Peyer's patch (tissue), 4 donors: ENCODE measurements at regions not wholly inside any gene's neighbourhood (a gene's known extent, or its start where the extent isn't known, plus 50 kb on each side); places are given as distances from the start of the nearest gene placed in this dataset.

Source experiments
- DNase-seq, 3 donors: peaks; one replicate each; pipeline ENCODE4 v3.0.0-alpha.2; 2017 to 2019
- H3K27ac ChIP-seq, 4 donors: fragments of 200-600 bp; sonication (generic); one replicate each; pipeline ENCODE4 v1.5.1; 2016 to 2019
- H3K27me3 ChIP-seq, 2 donors: fragments of 200-600 bp; sonication (generic); one replicate each; pipeline ENCODE4 v1.5.1; 2019
- H3K36me3 ChIP-seq, 3 donors: fragments of 200-600 bp; sonication (generic); one replicate each; pipeline ENCODE4 v1.5.1; 2016 to 2019
- H3K4me1 ChIP-seq, 4 donors: fragments of 200-600 bp; sonication (generic); one replicate each; pipeline ENCODE4 v1.5.1; 2016 to 2019
- H3K4me3 ChIP-seq, 4 donors: fragments of 200-600 bp; sonication (generic); 1 replicate in 3 of 4; 2 replicates in 1 of 4; pipeline ENCODE4 v1.5.1; 2016 to 2019; ENCODE audit warnings: mild to moderate bottlenecking in 1 of 4
- H3K9me3 ChIP-seq, 4 donors: fragments of 200-600 bp; sonication (generic); one replicate each; pipeline ENCODE4 v1.5.1; 2016 to 2019; ENCODE audit warnings: mild to moderate bottlenecking in 1 of 4
- CTCF ChIP-seq, 6 experiments: fragments of 450-650 bp in 4 of 6; fragments of 200-600 bp in 2 of 6; sonication (generic) in 1 of 6; IDR thresholded peaks; one replicate each; pipeline ENCODE4 v1.5.1; 2017 to 2019; ENCODE audit warnings: antibody characterized with exemption in 6 of 6, mild to moderate bottlenecking in 3 of 6, moderate library complexity in 1 of 6
- POLR2A ChIP-seq, 2 donors: fragments of 450-650 bp; IDR thresholded peaks; one replicate each; pipeline ENCODE4 v1.5.1; 2017; ENCODE audit warnings: antibody characterized with exemption in 2 of 2, mild to moderate bottlenecking in 2 of 2, moderate library complexity in 2 of 2

GRCh38 chr4:116872308-116872707, 213.1 kb downstream of the TRAM1L1 start:
- no peaks in the 10 kb centered on the region for H3K9me3 ChIP-seq
- no peak for DNase-seq

GRCh38 chr4:116870686-116871085, 214.7 kb downstream of the TRAM1L1 start:
- no peaks in the 10 kb centered on the region for H3K4me1 ChIP-seq
- no peak overlapping the region for H3K27ac ChIP-seq
- no peaks in the 10 kb centered on the region for H3K36me3 ChIP-seq
- DNase-seq: no peak
- no peaks in the 10 kb centered on the region for H3K9me3 ChIP-seq
- H3K4me3 ChIP-seq: no peak overlapping the region
- TF ChIP-seq CTCF (IDR thresholded peaks at IDR 0.05) (no peak), POLR2A (IDR thresholded peaks at IDR 0.05) (no peak)
- H3K27me3 ChIP-seq: no peaks in the 10 kb centered on the region

More at GRCh38 chr4:116872308-116872707, 213.1 kb downstream of the TRAM1L1 start:
- no peaks in the 10 kb centered on the region for H3K36me3 ChIP-seq
- no peak overlapping the region for H3K27ac ChIP-seq
- no peak overlapping the region for H3K4me3 ChIP-seq
- no peak for TF ChIP-seq CTCF (IDR thresholded peaks at IDR 0.05)
- no peak for TF ChIP-seq POLR2A (IDR thresholded peaks at IDR 0.05)
- no peaks in the 10 kb centered on the region for H3K27me3 ChIP-seq
- no peaks in the 10 kb centered on the region for H3K4me1 ChIP-seq

- Histone ChIP-seq H3K27ac (no peak overlapping the region), H3K27me3 (no peaks in the 10 kb centered on the region), H3K4me3 (no peak overlapping the region), H3K9me3 (no peaks in the 10 kb centered on the region), H3K4me1 (no peaks in the 10 kb centered on the region), H3K36me3 (no peaks in the 10 kb centered on the region)
- no peak for DNase-seq
- TF ChIP-seq POLR2A (IDR thresholded peaks at IDR 0.05) (no peak), CTCF (IDR thresholded peaks at IDR 0.05) (no peak)
Observed at GRCh38 chr4:116866106-116866505, 219.3 kb downstream of the TRAM1L1 start.

DNA sequence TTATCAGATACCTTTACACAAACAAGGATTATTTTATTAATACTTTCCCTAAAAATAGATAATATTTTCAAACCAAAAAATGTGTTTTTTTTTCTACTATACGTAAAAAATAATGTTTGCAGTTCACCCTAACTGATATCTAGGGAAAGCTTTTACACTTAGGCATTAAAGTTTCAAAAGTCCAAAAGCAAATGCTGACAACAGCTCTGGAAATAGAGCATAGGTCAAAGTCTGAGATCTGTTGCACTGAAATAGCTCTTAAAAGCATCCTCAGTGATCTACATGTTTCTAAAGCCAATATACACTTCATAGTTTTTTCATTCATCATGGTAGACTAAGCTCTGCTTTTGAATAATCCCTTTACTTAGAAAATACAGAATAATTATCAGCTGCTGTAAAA, 222.8 kb downstream of the TRAM1L1 start:
- Histone ChIP-seq H3K27me3 (no peaks in the 10 kb centered on the region), H3K4me1 (no peaks in the 10 kb centered on the region), H3K4me3 (no peak overlapping the region), H3K27ac (no peak overlapping the region), H3K36me3 (no peaks in the 10 kb centered on the region), H3K9me3 (no peaks in the 10 kb centered on the region)
- TF ChIP-seq POLR2A (IDR thresholded peaks at IDR 0.05) (no peak), CTCF (IDR thresholded peaks at IDR 0.05) (no peak)
- DNase-seq: no peak

DNA sequence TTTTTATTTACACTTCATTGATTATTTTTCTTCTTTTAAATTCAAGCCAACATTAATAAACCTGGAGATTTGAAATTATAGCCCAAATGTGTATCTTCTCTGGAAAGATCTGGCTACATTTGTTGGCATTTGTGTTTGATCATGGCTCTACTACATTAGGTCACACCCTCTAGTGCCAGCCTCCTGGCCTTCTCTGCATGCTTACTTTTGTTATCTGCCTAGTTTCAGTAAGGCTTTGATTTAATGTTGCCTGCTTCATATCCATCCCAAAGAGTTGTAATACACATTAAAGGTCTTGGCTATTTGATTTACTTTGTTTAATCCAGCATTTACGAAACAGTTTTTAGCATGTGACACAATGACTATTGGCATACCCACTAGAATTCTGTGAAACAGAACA, 224.5 kb downstream of the TRAM1L1 start:
- Histone ChIP-seq H3K4me3 (no peak overlapping the region), H3K36me3 (no peaks in the 10 kb centered on the region), H3K9me3 (no peaks in the 10 kb centered on the region), H3K4me1 (no peaks in the 10 kb centered on the region), H3K27me3 (no peaks in the 10 kb centered on the region), H3K27ac (no peak overlapping the region)
- TF ChIP-seq CTCF (IDR thresholded peaks at IDR 0.05) (no peak), POLR2A (IDR thresholded peaks at IDR 0.05) (no peak)
- no peak for DNase-seq

GRCh38 chr4:116849620-116850019, 235.8 kb downstream of the TRAM1L1 start:
- DNase-seq: no peak
- Histone ChIP-seq H3K36me3 (no peaks in the 10 kb centered on the region), H3K4me1 (no peaks in the 10 kb centered on the region), H3K27ac (no peak overlapping the region), H3K9me3 (no peaks in the 10 kb centered on the region), H3K4me3 (no peak overlapping the region), H3K27me3 (no peaks in the 10 kb centered on the region)
- no peak for TF ChIP-seq CTCF (IDR thresholded peaks at IDR 0.05)
- TF ChIP-seq POLR2A (IDR thresholded peaks at IDR 0.05): no peak
